GM13977 (cell line): ENCODE measurements at regions not wholly inside any gene's neighbourhood (a gene's known extent, or its start where the extent isn't known, plus 50 kb on each side); places are given as distances from the start of the nearest gene placed in this dataset.
"Not testable (repeated sequence)": the region's sequence is repeated elsewhere in the genome, so short reads cannot be mapped to it uniquely, and the experiment has no call there.

Source experiments
- DNase-seq: peaks from one replicate; pipeline ENCODE4 v3.0.0; 2012; ENCODE audit warnings: low spot score
- CTCF ChIP-seq: IDR thresholded peaks from 2 replicates; pipeline ENCODE4 v1.5.1; 2012; ENCODE audit warnings: mild to moderate bottlenecking, control low read depth; ENCODE audit not compliant: insufficient read depth; ENCODE audit errors: extremely low read depth, missing control alignments
- in situ Hi-C: fragments of 300-500 bp; cut with MboI; formaldehyde crosslinking; loops from one replicate; pipeline ENCODE4 v1.12.0; 2022; ENCODE audit warnings: low sequenced_read_pairs, low pct_unique_long_range_greater_than_20kb, mixed read lengths, inconsistent platforms; ENCODE audit not compliant: unreplicated experiment

DNA sequence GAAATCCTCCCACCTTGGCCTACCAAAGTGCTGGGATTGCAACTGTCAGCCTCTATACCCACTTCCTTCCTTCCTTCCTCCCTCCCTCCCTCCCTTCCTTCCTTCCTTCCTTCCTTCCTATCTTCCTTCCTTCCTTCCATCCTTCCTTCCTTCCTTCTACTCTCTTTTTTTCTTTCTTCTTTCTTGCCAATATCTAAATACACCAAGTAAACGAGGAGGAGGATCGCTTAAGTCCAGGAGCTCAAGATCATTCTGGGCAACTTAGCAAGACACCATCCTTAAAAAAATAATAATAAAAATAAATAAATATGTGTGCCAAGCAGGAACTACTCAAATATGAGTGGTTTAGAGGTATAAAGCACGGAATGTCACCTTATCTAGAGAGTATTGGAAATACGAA, 249.4 kb upstream of the TRIB2 start:
- in situ Hi-C loops, result no loop called here
- no peak for TF ChIP-seq CTCF
- no peak for DNase-seq

DNA sequence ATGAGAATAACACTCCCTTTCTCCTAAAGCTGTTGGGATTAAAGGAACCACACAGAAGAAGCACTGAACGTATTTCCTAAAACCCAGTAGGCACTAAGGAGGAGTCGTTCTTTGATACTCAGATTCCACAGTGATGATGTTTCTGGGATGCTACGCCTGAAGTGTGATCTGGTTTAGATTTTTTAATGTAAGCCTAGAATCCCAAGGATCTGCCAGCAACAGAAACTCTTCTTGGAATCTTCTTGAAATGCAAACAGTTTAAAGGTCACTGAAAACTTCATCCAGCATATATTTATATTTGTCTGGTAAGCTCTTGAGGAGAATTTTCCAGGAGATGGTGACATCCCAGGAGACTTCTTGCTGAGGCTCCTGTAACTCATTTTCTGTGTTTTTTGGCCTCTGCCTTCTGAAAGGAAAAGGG, 247.6 kb upstream of the TRIB2 start:
- no peak for TF ChIP-seq CTCF
- in situ Hi-C loops, result no loop called here
- DNase-seq, result no peak

DNA sequence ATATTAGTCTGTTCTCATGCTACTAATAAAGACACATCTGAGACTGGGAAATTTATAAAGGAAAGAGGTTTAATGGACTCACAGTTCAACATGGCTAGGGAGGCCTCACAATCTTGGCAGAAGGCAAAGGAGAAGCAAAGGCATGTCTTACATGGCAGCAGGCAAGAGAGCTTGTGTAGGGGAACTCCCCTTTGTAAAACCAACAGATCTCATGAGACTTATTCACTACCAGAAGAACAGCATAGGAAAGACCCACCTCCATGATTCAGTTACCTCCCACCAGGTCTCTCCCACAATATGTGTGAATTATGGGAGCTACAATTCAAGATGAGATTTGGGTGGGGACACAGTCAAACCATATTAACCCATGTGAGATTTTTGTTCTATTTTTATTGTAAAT, 244.5 kb upstream of the TRIB2 start:
- DNase-seq, in situ Hi-C loops: not testable (repeated sequence)

GRCh38 chr2:12478151-12479064, 238.3 kb upstream of the TRIB2 start:
- TF ChIP-seq CTCF, result no peak
- no peak for DNase-seq
- in situ Hi-C loops, result no loop called here

DNA sequence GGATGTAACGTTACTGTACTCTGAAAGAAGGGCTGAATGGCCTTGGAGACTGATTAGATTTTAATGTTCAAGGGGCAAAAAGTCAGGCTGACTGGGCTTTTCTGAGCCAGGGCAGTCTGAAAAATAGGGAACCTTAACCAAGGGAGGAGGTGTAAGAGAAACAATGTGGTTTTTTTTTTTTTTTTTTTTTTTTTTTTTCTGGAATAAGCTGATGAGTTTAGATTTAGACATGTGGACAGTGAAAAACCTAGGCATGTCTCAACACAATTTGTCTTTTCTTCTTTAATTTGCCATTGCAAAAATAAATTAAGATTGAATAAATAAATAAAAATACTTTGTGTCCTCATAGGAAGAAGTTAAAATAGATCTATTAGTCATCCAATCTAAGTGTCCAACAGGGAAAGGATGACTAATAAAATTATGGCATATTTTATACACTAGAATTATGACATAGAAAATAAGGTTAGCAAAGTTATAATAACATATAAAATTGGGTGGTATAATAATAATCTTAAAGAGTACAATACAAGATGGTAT, 237.6 kb upstream of the TRIB2 start:
- no peak for TF ChIP-seq CTCF
- in situ Hi-C loops, result no loop called here
- no peak for DNase-seq

GRCh38 chr2:12484536-12485115, 232.1 kb upstream of the TRIB2 start:
- in situ Hi-C loops, result no loop called here
- no peak for DNase-seq
- TF ChIP-seq CTCF, result no peak
